Liver (tissue), 8 donors: ENCODE measurements at regions not wholly inside any gene's neighbourhood (a gene's known extent, or its start where the extent isn't known, plus 50 kb on each side); places are given as distances from the start of the nearest gene placed in this dataset.
A peak's percentile ranks its signal among the peaks of the same experiment; 100 is the strongest.

ENCODE experiments used
- DNase-seq: peaks from one replicate; pipeline ENCODE4 v3.0.0-alpha.2; 2017; ENCODE audit warnings: low spot score
- H3K27ac ChIP-seq, 2 donors: one replicate each; pipeline ENCODE4 v1.7.0; 2013; ENCODE audit warnings: inconsistent platforms in 2 of 2, low read length in 2 of 2, control low read depth in 1 of 2, low read depth in 1 of 2, mild to moderate bottlenecking in 1 of 2
- H3K27me3 ChIP-seq, 4 donors: one replicate each; pipeline versions ENCODE4 v1.6.1 to v1.7.0; 2013; ENCODE audit warnings: low read length in 3 of 4, inconsistent platforms in 1 of 4, mild to moderate bottlenecking in 1 of 4, moderate library complexity in 1 of 4; ENCODE audit not compliant: control insufficient read depth in 4 of 4, insufficient read depth in 4 of 4
- H3K36me3 ChIP-seq, 4 donors: one replicate each; pipeline versions ENCODE4 v1.6.1 to v1.7.0; 2013; ENCODE audit warnings: low read length in 3 of 4, mild to moderate bottlenecking in 3 of 4, low read depth in 1 of 4, moderate library complexity in 1 of 4; ENCODE audit not compliant: control insufficient read depth in 4 of 4, insufficient read depth in 3 of 4
- H3K4me1 ChIP-seq, 4 donors: one replicate each; pipeline versions ENCODE4 v1.6.1 to v1.7.0; 2013; ENCODE audit warnings: low read length in 3 of 4, mild to moderate bottlenecking in 3 of 4, moderate library complexity in 1 of 4; ENCODE audit not compliant: control insufficient read depth in 4 of 4, insufficient read depth in 4 of 4
- H3K4me3 ChIP-seq, 3 donors: one replicate each; pipeline versions ENCODE4 v1.6.1 to v1.7.0; 2013; ENCODE audit warnings: low read length in 3 of 3, control low read depth in 1 of 3, low read depth in 1 of 3, mild to moderate bottlenecking in 1 of 3
- H3K9ac ChIP-seq, 2 donors: one replicate each; pipeline ENCODE4 v1.7.0; 2013; ENCODE audit warnings: low read length in 2 of 2, mild to moderate bottlenecking in 2 of 2, moderate library complexity in 2 of 2, control low read depth in 1 of 2, low read depth in 1 of 2
- H3K9me3 ChIP-seq, 4 donors: one replicate each; pipeline versions ENCODE4 v1.6.1 to v1.7.0; 2013; ENCODE audit warnings: low read length in 3 of 4; ENCODE audit not compliant: control insufficient read depth in 4 of 4
- EGR1 ChIP-seq, 2 donors: IDR thresholded peaks; 2 replicates each; pipeline ENCODE4 v1.6.1; 2016 to 2018; ENCODE audit warnings: antibody characterized with exemption in 2 of 2, low read depth in 2 of 2
- FOXA1 ChIP-seq: IDR thresholded peaks from 2 replicates; pipeline ENCODE4 v1.6.1; 2016; ENCODE audit warnings: antibody characterized with exemption
- FOXA2 ChIP-seq: IDR thresholded peaks from 2 replicates; pipeline ENCODE4 v1.6.1; 2016; ENCODE audit warnings: antibody characterized with exemption
- GABPA ChIP-seq, 2 donors: IDR thresholded peaks in 1 of 2; conservative IDR thresholded peaks in 1 of 2; 2 replicates each; pipeline ENCODE4 v1.6.1; 2016; ENCODE audit warnings: antibody characterized with exemption in 2 of 2, mild to moderate bottlenecking in 1 of 2, moderate library complexity in 1 of 2
- HNF4A ChIP-seq, 2 donors: conservative IDR thresholded peaks; 2 replicates each; pipeline ENCODE4 v1.6.1; 2016; ENCODE audit warnings: antibody characterized with exemption in 2 of 2, mild to moderate bottlenecking in 2 of 2
- HNF4G ChIP-seq: IDR thresholded peaks from 2 replicates; pipeline ENCODE4 v1.6.1; 2016; ENCODE audit warnings: antibody characterized with exemption
- JUND ChIP-seq, 2 donors: IDR thresholded peaks; 2 replicates each; pipeline ENCODE4 v1.6.1; 2016; ENCODE audit warnings: antibody characterized with exemption in 2 of 2
- NR2F2 ChIP-seq: IDR thresholded peaks from 2 replicates; pipeline ENCODE4 v1.6.1; 2016; ENCODE audit warnings: antibody characterized with exemption
- RAD21 ChIP-seq, 2 donors: IDR thresholded peaks; 2 replicates each; pipeline ENCODE4 v1.6.1; 2016; ENCODE audit warnings: antibody characterized with exemption in 2 of 2, mild to moderate bottlenecking in 2 of 2
- RXRA ChIP-seq, 2 donors: IDR thresholded peaks; 2 replicates each; pipeline ENCODE4 v1.6.1; 2017 to 2018; ENCODE audit warnings: antibody characterized with exemption in 2 of 2, mild to moderate bottlenecking in 1 of 2
- SP1 ChIP-seq: IDR thresholded peaks from 2 replicates; pipeline ENCODE4 v1.6.1; 2018; ENCODE audit warnings: antibody characterized with exemption, mild to moderate bottlenecking
- TAF1 ChIP-seq: conservative IDR thresholded peaks from 2 replicates; pipeline ENCODE4 v1.6.1; 2016; ENCODE audit warnings: antibody characterized with exemption, mild to moderate bottlenecking
- YY1 ChIP-seq: IDR thresholded peaks from 2 replicates; pipeline ENCODE4 v1.6.1; 2016; ENCODE audit warnings: antibody characterized with exemption, mild to moderate bottlenecking
- WGBS: extraction: QIAGEN DNeasy Blood & Tissue Kit; methylation state at CpG from one replicate; pipeline ENCODE4 v1.1.7; 2013; 5-methylcytosine and 5-hydroxymethylcytosine counted together
- TF ChIP-seq, protein P1 (sequence below): fragments of 150-350 bp; IDR thresholded peaks from 2 replicates; pipeline ENCODE4 v1.5.1; 2017; ENCODE audit warnings: improper control_type of control experiment, low read depth, low read length; ENCODE audit not compliant: missing input control
- TF ChIP-seq, protein P2 (sequence below): IDR thresholded peaks from 2 replicates; pipeline ENCODE4 v1.6.1; 2016; ENCODE audit warnings: antibody characterized with exemption
- TF ChIP-seq, protein P3 (sequence below): IDR thresholded peaks from 2 replicates; pipeline ENCODE4 v1.6.1; 2016; ENCODE audit warnings: antibody characterized with exemption, mild to moderate bottlenecking
- TF ChIP-seq, protein P4 (sequence below): IDR thresholded peaks from 2 replicates; pipeline ENCODE4 v1.6.1; 2016; ENCODE audit warnings: antibody characterized with exemption
- TF ChIP-seq, protein P5 (sequence below): IDR thresholded peaks from 2 replicates; pipeline ENCODE4 v1.6.1; 2016; ENCODE audit warnings: antibody characterized with exemption
- donor health status: healthy.
- donor health status: healthy.
- donor health status: healthy.
- donor health status: healthy.
- donor health status: healthy.

DNA sequence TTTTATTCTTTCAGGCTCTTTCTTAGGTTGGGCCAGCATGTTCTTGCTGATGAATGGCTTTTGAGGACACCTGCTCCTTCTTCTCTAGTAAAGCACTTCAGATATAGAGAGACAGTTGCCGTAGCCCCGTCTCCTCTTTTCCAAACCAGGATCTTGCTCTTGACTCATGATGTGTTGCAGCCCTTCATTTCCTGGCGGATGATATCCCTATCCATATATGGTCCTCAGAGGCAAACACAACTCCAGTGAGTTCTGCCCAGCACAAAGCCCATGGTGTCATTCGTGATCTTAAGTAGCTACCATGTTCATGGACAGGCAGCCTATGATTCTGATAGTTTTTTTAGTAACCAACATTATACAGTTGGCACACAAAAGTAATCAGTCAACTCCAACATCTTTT is 59.8 kb upstream of the ACSL1 start:
- H3K27me3 ChIP-seq, result no peaks in the 10 kb centered on the region
- H3K9me3 ChIP-seq, result no peaks in the 10 kb centered on the region
- WGBS, result 88% methylated on average over 4 of the region's 4 CpGs
- peak overlapping the region in 1 of 2 donors; percentile 13 for H3K27ac ChIP-seq
- H3K9ac ChIP-seq, result no peak overlapping the region
- no peak for DNase-seq
- no peaks in the 10 kb centered on the region for H3K36me3 ChIP-seq
- H3K4me1 ChIP-seq, result peaks cover 18 to 82% (median 71%) of the 10 kb centered on the region in 4 donors
- H3K4me3 ChIP-seq, result no peak overlapping the region
- TF ChIP-seq, protein P1, sequence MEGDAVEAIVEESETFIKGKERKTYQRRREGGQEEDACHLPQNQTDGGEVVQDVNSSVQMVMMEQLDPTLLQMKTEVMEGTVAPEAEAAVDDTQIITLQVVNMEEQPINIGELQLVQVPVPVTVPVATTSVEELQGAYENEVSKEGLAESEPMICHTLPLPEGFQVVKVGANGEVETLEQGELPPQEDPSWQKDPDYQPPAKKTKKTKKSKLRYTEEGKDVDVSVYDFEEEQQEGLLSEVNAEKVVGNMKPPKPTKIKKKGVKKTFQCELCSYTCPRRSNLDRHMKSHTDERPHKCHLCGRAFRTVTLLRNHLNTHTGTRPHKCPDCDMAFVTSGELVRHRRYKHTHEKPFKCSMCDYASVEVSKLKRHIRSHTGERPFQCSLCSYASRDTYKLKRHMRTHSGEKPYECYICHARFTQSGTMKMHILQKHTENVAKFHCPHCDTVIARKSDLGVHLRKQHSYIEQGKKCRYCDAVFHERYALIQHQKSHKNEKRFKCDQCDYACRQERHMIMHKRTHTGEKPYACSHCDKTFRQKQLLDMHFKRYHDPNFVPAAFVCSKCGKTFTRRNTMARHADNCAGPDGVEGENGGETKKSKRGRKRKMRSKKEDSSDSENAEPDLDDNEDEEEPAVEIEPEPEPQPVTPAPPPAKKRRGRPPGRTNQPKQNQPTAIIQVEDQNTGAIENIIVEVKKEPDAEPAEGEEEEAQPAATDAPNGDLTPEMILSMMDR, result no peak
- TF ChIP-seq, protein P2, sequence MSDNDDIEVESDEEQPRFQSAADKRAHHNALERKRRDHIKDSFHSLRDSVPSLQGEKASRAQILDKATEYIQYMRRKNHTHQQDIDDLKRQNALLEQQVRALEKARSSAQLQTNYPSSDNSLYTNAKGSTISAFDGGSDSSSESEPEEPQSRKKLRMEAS, result no peak

DNA sequence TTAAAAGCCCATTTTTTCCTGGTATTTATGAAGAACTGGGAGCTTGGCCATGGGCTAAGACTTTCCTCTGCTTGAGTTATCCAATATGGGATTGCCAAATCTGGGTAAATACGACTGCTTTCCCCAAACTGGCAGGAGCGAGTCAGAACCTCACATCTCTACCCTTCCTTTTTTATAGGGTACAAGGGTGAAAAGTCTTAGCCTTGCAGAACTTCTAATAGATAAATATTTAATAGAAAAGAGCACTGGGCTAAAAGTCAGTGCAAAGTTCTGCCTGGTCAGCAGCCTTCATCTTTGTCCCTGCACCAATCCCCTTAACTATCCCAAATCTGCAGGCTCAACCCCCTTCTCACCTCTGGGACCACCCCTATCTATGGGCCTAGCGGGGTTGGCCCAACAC is 61.6 kb upstream of the ACSL1 start:
- DNase-seq, result no peak
- Histone ChIP-seq H3K4me1 (peaks cover 22 to 91% (median 76%) of the 10 kb centered on the region in 4 donors), H3K27ac (peak overlapping the region; percentile 73 to 77), H3K9ac (peak overlapping the region in 1 of 2 donors; percentile 45), H3K27me3 (no peaks in the 10 kb centered on the region), H3K36me3 (no peaks in the 10 kb centered on the region), H3K9me3 (no peaks in the 10 kb centered on the region), H3K4me3 (no peak overlapping the region)
- WGBS, result 40% methylated on average over 3 of the region's 3 CpGs
- TF ChIP-seq RAD21 (IDR thresholded peaks at IDR 0.05) (peak; percentile 54 to 63), RXRA (IDR thresholded peaks at IDR 0.05) (peak; percentile 98 to 99), JUND (IDR thresholded peaks at IDR 0.05) (peak; percentile 77 to 93), HNF4A (conservative IDR thresholded peaks at IDR 0.05) (peak; percentile 94 to 96), FOXA2 (peak; percentile 87), NR2F2 (peak; percentile 57), FOXA1 (peak; percentile 93), SP1 (peak; percentile 96), EGR1 (IDR thresholded peaks at IDR 0.05; ENCODE audit: low read depth in 2 of 2) (peak in 1 of 2 donors; percentile 88), YY1 (peak; percentile 86), HNF4G (peak; percentile 77), TAF1 (no peak), GABPA (IDR thresholded peaks at IDR 0.05 in 1 of 2, conservative IDR thresholded peaks at IDR 0.05 in 1 of 2) (peak in 1 of 2 donors; percentile 41)
- TF ChIP-seq, protein P2, result peak; percentile 95
- TF ChIP-seq, protein P1, result no peak
- TF ChIP-seq, protein P3, sequence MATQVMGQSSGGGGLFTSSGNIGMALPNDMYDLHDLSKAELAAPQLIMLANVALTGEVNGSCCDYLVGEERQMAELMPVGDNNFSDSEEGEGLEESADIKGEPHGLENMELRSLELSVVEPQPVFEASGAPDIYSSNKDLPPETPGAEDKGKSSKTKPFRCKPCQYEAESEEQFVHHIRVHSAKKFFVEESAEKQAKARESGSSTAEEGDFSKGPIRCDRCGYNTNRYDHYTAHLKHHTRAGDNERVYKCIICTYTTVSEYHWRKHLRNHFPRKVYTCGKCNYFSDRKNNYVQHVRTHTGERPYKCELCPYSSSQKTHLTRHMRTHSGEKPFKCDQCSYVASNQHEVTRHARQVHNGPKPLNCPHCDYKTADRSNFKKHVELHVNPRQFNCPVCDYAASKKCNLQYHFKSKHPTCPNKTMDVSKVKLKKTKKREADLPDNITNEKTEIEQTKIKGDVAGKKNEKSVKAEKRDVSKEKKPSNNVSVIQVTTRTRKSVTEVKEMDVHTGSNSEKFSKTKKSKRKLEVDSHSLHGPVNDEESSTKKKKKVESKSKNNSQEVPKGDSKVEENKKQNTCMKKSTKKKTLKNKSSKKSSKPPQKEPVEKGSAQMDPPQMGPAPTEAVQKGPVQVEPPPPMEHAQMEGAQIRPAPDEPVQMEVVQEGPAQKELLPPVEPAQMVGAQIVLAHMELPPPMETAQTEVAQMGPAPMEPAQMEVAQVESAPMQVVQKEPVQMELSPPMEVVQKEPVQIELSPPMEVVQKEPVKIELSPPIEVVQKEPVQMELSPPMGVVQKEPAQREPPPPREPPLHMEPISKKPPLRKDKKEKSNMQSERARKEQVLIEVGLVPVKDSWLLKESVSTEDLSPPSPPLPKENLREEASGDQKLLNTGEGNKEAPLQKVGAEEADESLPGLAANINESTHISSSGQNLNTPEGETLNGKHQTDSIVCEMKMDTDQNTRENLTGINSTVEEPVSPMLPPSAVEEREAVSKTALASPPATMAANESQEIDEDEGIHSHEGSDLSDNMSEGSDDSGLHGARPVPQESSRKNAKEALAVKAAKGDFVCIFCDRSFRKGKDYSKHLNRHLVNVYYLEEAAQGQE, result peak; percentile 68
- TF ChIP-seq, protein P4, sequence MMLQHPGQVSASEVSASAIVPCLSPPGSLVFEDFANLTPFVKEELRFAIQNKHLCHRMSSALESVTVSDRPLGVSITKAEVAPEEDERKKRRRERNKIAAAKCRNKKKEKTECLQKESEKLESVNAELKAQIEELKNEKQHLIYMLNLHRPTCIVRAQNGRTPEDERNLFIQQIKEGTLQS, result peak; percentile 64
- TF ChIP-seq, protein P5, sequence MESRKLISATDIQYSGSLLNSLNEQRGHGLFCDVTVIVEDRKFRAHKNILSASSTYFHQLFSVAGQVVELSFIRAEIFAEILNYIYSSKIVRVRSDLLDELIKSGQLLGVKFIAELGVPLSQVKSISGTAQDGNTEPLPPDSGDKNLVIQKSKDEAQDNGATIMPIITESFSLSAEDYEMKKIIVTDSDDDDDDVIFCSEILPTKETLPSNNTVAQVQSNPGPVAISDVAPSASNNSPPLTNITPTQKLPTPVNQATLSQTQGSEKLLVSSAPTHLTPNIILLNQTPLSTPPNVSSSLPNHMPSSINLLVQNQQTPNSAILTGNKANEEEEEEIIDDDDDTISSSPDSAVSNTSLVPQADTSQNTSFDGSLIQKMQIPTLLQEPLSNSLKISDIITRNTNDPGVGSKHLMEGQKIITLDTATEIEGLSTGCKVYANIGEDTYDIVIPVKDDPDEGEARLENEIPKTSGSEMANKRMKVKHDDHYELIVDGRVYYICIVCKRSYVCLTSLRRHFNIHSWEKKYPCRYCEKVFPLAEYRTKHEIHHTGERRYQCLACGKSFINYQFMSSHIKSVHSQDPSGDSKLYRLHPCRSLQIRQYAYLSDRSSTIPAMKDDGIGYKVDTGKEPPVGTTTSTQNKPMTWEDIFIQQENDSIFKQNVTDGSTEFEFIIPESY, result peak; percentile 88
